ENCODE measurements at regions not wholly inside any gene's neighbourhood (a gene's known extent, or its start where the extent isn't known, plus 50 kb on each side); places are given as distances from the start of the nearest gene placed in this dataset.
"Not testable (repeated sequence)": the region's sequence is repeated elsewhere in the genome, so short reads cannot be mapped to it uniquely, and the experiment has no call there.

DNA sequence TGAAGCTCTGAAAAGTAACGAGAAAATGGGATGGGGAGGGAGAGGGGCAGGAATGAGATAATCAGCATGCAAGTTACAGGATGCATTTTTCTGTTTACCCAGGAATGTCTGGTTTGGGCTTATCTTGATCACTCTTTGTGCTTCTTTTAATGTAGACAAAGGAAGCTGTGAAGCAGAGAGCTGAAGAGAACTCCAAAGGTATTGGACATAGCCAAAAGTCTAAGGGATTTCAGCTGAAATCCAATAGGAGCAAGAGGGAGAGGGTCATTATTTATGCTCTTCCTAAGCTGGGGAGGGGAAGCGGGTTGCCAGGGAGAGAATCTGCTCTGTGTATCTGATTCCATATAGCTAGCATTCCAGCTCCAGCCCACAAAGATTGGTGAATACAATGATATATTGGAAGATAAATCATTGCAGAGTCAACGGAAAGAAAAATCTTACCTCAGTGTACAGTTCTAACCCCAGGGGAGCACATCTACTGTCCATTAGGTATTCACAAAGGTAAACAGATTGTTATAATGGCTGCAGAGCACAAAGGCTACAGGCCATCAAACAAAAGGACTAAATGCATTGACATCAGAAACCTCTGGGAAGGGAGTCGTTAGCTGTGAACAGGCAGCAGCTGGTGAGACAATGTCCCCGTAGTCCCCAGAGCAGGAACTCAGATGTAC, 61.0 kb upstream of the PELI2 start:
- TF ChIP-seq, protein P1, sequence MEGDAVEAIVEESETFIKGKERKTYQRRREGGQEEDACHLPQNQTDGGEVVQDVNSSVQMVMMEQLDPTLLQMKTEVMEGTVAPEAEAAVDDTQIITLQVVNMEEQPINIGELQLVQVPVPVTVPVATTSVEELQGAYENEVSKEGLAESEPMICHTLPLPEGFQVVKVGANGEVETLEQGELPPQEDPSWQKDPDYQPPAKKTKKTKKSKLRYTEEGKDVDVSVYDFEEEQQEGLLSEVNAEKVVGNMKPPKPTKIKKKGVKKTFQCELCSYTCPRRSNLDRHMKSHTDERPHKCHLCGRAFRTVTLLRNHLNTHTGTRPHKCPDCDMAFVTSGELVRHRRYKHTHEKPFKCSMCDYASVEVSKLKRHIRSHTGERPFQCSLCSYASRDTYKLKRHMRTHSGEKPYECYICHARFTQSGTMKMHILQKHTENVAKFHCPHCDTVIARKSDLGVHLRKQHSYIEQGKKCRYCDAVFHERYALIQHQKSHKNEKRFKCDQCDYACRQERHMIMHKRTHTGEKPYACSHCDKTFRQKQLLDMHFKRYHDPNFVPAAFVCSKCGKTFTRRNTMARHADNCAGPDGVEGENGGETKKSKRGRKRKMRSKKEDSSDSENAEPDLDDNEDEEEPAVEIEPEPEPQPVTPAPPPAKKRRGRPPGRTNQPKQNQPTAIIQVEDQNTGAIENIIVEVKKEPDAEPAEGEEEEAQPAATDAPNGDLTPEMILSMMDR (IDR thresholded peaks at IDR 0.05; ENCODE audit: extremely low read depth, missing control alignments), result no peak
- no peak for DNase-seq (ENCODE audit: low spot score)

DNA sequence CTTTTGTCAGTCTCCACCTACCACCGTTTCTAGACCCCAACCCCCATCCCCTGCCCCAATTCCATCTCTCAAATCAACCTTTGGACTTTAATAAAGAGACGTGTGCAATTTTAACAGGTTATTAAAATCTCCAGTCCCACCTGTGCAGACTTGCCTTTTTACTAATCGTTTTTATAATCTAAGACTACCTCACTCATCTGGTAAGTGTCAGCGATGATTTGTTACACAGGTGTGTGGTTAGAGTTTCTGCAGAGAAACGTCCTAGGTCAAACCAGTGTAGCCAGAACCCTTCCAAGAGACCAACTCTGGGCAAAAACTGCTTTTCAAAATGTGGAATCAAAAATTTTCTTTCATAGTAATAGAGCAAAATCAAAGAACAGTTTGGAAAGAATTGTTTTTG, 60.4 kb upstream of the PELI2 start:
- TF ChIP-seq, protein P1 (IDR thresholded peaks at IDR 0.05; ENCODE audit: extremely low read depth, missing control alignments), result no peak

DNA sequence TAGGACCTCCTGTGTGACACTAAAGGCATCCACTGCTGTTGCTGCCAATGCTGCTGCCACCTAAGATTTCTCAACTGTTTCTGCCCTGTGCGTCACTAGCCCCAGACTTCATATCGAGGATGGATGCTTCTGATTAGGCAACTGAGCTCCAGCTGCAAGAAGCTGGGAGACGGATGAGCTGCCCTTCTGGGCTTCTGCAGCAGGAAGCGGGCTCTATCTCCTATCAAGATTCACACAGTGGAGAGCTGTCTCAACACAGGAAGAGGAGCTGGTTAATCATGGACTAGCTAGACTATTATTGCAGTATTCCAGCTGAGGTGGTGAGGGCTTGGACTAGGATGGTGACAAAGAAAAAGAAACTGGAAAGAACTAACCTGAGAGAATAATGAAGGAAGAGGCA, 59.2 kb upstream of the PELI2 start:
- TF ChIP-seq, protein P1 (IDR thresholded peaks at IDR 0.05; ENCODE audit: extremely low read depth, missing control alignments), result no peak
- no peak for DNase-seq (ENCODE audit: low spot score)

More for the DNA sequence above, 60.4 kb upstream of the PELI2 start:
- DNase-seq (ENCODE audit: low spot score), result no peak

DNA sequence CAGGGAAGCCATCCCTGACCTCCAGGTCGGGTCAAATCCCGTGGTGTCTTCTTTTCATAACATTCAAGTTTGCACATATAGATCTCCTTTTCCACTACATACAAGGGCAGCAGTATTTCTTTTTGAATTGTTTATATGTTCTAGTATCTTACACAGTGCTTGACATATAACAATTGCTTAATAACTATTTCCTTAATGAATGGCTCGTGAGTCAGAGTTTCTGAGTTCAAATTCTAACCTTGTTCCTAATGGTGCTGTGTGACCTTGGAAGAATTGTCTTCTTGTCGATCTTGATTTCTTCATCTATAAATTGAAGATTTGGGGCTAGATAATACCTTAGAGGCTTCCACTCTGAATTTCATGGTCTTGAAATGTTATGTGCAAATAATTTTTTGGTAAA, 57.2 kb upstream of the PELI2 start:
- DNase-seq (ENCODE audit: low spot score), result no peak
- TF ChIP-seq, protein P1 (IDR thresholded peaks at IDR 0.05; ENCODE audit: extremely low read depth, missing control alignments), result no peak

DNA sequence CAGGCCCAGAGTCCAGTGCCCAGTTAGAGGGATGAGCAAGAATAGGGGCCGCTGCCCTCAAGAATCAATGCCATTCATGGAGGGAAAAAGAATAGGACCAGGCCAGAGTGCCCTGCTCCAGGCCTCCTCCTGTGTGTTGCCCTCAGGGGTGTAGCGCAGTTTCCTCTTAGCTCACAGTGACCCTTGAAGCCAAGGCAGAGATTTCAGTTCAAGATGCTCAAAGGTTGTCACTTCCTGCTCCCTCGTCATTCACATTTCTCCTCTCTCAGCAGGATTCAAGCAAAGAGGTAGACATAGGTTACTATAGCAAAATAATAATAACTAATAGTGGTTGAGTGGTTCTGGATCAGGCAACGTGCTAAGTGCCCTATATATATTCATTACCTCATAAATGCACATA, 55.1 kb upstream of the PELI2 start:
- no peak for DNase-seq (ENCODE audit: low spot score)
- TF ChIP-seq, protein P1 (IDR thresholded peaks at IDR 0.05; ENCODE audit: extremely low read depth, missing control alignments), result no peak

DNA sequence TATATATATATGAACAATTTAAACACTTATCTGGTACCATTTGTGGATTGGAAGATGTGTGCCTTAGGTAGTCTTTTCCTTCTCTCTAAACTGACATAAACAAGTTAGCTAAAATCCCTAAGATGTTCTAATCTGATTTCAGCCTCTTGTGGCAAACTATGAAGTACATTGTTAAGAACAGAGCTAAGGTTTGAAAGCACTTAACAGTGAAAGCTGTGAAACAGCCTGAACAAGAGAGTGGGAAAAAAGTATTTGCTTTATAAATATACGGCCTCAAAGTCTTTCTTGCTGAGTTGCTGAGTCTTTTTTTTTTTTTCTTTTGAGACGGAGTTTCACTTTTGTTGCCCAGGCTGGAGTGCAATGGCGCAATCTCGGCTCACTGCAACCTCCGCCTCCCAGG, 53.7 kb upstream of the PELI2 start:
- no peak for DNase-seq (ENCODE audit: low spot score)
- TF ChIP-seq, protein P1 (IDR thresholded peaks at IDR 0.05; ENCODE audit: extremely low read depth, missing control alignments), result no peak

DNA sequence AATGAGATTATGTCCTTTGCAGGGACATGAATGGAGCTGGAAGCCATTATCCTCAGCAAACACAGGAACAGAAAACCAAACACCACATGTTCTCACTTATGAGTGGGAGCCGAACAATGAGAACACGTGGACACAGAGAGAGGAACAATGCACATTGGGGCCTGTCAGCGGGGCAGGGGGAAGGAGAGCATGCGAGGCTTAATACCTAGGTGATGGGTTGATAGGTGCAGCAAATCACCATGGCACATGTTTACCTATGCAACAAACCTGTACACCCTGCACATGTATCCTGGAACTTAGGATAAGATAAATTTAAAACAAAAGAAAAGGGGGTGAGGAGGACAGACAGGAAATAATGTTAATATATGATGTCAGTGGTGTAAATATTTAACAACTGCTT, 53.0 kb upstream of the PELI2 start:
- DNase-seq (ENCODE audit: low spot score), result not testable (repeated sequence)

DNA sequence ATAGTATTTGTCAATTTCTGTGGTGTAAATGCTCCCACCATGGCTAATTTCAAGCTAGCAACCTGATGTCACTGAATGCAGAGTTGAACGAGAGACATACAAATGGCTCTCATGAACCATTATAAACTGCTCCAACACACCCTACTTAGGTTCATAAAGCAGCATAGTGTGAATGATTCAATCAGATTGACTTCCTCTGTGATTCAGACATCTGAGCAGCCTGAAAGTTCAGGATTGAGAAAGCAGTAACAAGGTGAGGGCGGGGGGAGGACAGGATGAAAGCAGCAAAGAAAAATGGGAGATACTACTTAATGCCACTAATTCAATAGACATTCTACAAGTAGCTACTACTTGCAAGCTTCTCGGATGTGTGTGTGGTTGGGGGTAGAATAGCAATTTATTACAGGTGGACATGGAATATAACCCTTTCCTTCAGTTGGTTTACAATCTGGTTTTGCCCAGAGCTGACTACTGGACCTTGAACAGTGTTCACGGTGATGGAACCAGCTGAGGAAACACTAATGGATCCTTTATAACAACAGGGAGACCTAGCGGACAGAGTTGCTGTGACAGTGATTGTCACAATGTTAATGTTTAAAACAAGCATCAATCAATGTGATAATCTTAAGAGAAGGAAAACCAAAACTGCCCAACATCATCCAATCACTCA, 52.5 kb upstream of the PELI2 start:
- DNase-seq (ENCODE audit: low spot score), result no peak
- TF ChIP-seq, protein P1 (IDR thresholded peaks at IDR 0.05; ENCODE audit: extremely low read depth, missing control alignments), result no peak
